ENCODE measurements at regions not wholly inside any gene's neighbourhood (a gene's known extent, or its start where the extent isn't known, plus 50 kb on each side); places are given as distances from the start of the nearest gene placed in this dataset.

GRCh38 chr7:96928965-96929364 is 76.4 kb upstream of the DLX6 start:
- intact Hi-C loops (cut with micrococcal nuclease) (no loop called here), in situ Hi-C loops (cut with MboI; ENCODE audit: low sequenced_read_pairs) (no loop called here), dilution Hi-C loops (cut with HindIII; ENCODE audit: low sequenced_read_pairs, unreplicated experiment) (no loop called here)
- no peak for ATAC-seq (ENCODE audit: low read depth)
- H3K36me3 ChIP-seq (ENCODE audit: control insufficient read depth, insufficient read depth, low read length) = no peaks in the 10 kb centered on the region
- no peak overlapping the region for H3K18ac ChIP-seq (ENCODE audit: low read depth, low read length)
- DNase-seq = no peak
- H3K9ac ChIP-seq (ENCODE audit: low read depth, low read length) = no peak overlapping the region
- no peak overlapping the region for H2AK5ac ChIP-seq (ENCODE audit: low read depth, low read length)
- no peak overlapping the region for H3K4me3 ChIP-seq (ENCODE audit: insufficient read depth, low read depth, low read length)
- H3K23ac ChIP-seq (ENCODE audit: low read depth, low read length) = no peak overlapping the region
- CTCF ChIA-PET = no interaction called here
- H3K56ac ChIP-seq (ENCODE audit: extremely low read depth, insufficient read depth, low read length) = no peak overlapping the region
- no peak overlapping the region for H3K27ac ChIP-seq (ENCODE audit: insufficient read depth, low read length)
- no peaks in the 10 kb centered on the region for H3K4me1 ChIP-seq (ENCODE audit: control insufficient read depth, insufficient read depth, low read length)
- no peak overlapping the region for H2AFZ ChIP-seq (replicated peaks; ENCODE audit: low read length, poor library complexity)
- no peak overlapping the region for H4K91ac ChIP-seq (ENCODE audit: insufficient read depth, low read depth, low read length)
- no peak overlapping the region for H2BK20ac ChIP-seq (ENCODE audit: low read depth, low read length)
- H4K5ac ChIP-seq (ENCODE audit: low read depth, low read length) = no peak overlapping the region
- no peaks in the 10 kb centered on the region for H3K79me1 ChIP-seq (ENCODE audit: low read depth in 1 of 2, low read length in 2 of 2)
- no peak overlapping the region for H2BK15ac ChIP-seq (ENCODE audit: low read depth, low read length)
- H3K9me3 ChIP-seq (ENCODE audit: control insufficient read depth, insufficient read depth, low read length) = no peaks in the 10 kb centered on the region
- POLR2A ChIA-PET (ENCODE audit: unreplicated experiment) = no interaction called here
- no peak overlapping the region for H3K14ac ChIP-seq (replicated peaks; ENCODE audit: low read depth, low read length)
- no TSS peak for BruUV-seq (replicated peaks)
- no peak overlapping the region for H2AK9ac ChIP-seq (replicated peaks; ENCODE audit: low read depth, low read length, poor library complexity)
- WGBS, 2 experiments (ENCODE audit: extremely low coverage in 2 of 2, insufficient read length in 1 of 2) = no CpG with 5 or more reads among the region's 2 CpGs
- no peak overlapping the region for H2BK120ac ChIP-seq (ENCODE audit: low read depth, low read length)
- no peaks in the 10 kb centered on the region for H4K20me1 ChIP-seq (ENCODE audit: insufficient read depth, low read length)
- H3K4me2 ChIP-seq (ENCODE audit: low read depth, low read length) = no peak overlapping the region
- TF ChIP-seq CEBPB (IDR thresholded peaks at IDR 0.05; ENCODE audit: low read depth, low read length) = no peak
- TF ChIP-seq MAFK (IDR thresholded peaks at IDR 0.05; ENCODE audit: low read depth, low read length) = 0 out of 2 replicates have a peak, but pooled peaks have one; percentile 38
- H3K9me1 ChIP-seq (ENCODE audit: insufficient read depth, low read length) = no peaks in the 10 kb centered on the region
- H2BK5ac ChIP-seq (ENCODE audit: low read depth, low read length, poor library complexity, severe bottlenecking) = no peak overlapping the region
- H3K27me3 ChIP-seq (ENCODE audit: control insufficient read depth, insufficient read depth, low read length) = no peaks in the 10 kb centered on the region
- no peak overlapping the region for H3K4ac ChIP-seq (ENCODE audit: low read depth, low read length)
- H4K8ac ChIP-seq (ENCODE audit: low read depth in 2 of 2, low read length in 2 of 2) = no peak overlapping the region
